ENCODE measurements at regions not wholly inside any gene's neighbourhood (a gene's known extent, or its start where the extent isn't known, plus 50 kb on each side); places are given as distances from the start of the nearest gene placed in this dataset.

GRCh38 chr1:229874609-229875008 is 192.4 kb upstream of the GALNT2 start:
- no peaks in the 10 kb centered on the region for H3K4me1 Mint-ChIP-seq (ENCODE audit: unreplicated experiment)
- H3K27me3 Mint-ChIP-seq (ENCODE audit: unreplicated experiment), result peaks cover 2% of the 10 kb centered on the region
- H3K4me3 Mint-ChIP-seq (ENCODE audit: unreplicated experiment), result no peak overlapping the region
- H3K9me3 Mint-ChIP-seq (ENCODE audit: unreplicated experiment), result no peaks in the 10 kb centered on the region
- no peaks in the 10 kb centered on the region for H3K36me3 Mint-ChIP-seq (ENCODE audit: low read depth, unreplicated experiment)
- no peak overlapping the region for H3K27ac Mint-ChIP-seq (ENCODE audit: unreplicated experiment)
- TF ChIP-seq CTCF (IDR thresholded peaks at IDR 0.05; ENCODE audit: unreplicated experiment), result no peak
- no peak for DNase-seq (ENCODE audit: low spot score)

- no peaks in the 10 kb centered on the region for H3K4me1 Mint-ChIP-seq (ENCODE audit: unreplicated experiment)
- TF ChIP-seq CTCF (IDR thresholded peaks at IDR 0.05; ENCODE audit: unreplicated experiment), result no peak
- peaks cover 2% of the 10 kb centered on the region for H3K27me3 Mint-ChIP-seq (ENCODE audit: unreplicated experiment)
- H3K9me3 Mint-ChIP-seq (ENCODE audit: unreplicated experiment), result no peaks in the 10 kb centered on the region
- no peak overlapping the region for H3K27ac Mint-ChIP-seq (ENCODE audit: unreplicated experiment)
- DNase-seq (ENCODE audit: low spot score), result no peak
- no peaks in the 10 kb centered on the region for H3K36me3 Mint-ChIP-seq (ENCODE audit: low read depth, unreplicated experiment)
- H3K4me3 Mint-ChIP-seq (ENCODE audit: unreplicated experiment), result no peak overlapping the region
These were observed 192.0 kb upstream of the GALNT2 start for GRCh38 chr1:229875086-229875485.

GRCh38 chr1:229879746-229880145 is 187.3 kb upstream of the GALNT2 start:
- no peak for DNase-seq (ENCODE audit: low spot score)
- Mint-ChIP-seq H3K4me1 (ENCODE audit: unreplicated experiment) (no peaks in the 10 kb centered on the region), H3K36me3 (ENCODE audit: low read depth, unreplicated experiment) (no peaks in the 10 kb centered on the region), H3K27me3 (ENCODE audit: unreplicated experiment) (peaks cover 2% of the 10 kb centered on the region), H3K4me3 (ENCODE audit: unreplicated experiment) (no peak overlapping the region), H3K27ac (ENCODE audit: unreplicated experiment) (no peak overlapping the region), H3K9me3 (ENCODE audit: unreplicated experiment) (no peaks in the 10 kb centered on the region)
- no peak for TF ChIP-seq CTCF (IDR thresholded peaks at IDR 0.05; ENCODE audit: unreplicated experiment)

- Mint-ChIP-seq H3K36me3 (ENCODE audit: low read depth, unreplicated experiment) (no peaks in the 10 kb centered on the region), H3K27ac (ENCODE audit: unreplicated experiment) (no peak overlapping the region), H3K4me3 (ENCODE audit: unreplicated experiment) (no peak overlapping the region), H3K9me3 (ENCODE audit: unreplicated experiment) (no peaks in the 10 kb centered on the region), H3K27me3 (ENCODE audit: unreplicated experiment) (no peaks in the 10 kb centered on the region), H3K4me1 (ENCODE audit: unreplicated experiment) (no peaks in the 10 kb centered on the region)
- DNase-seq (ENCODE audit: low spot score), result no peak
- TF ChIP-seq CTCF (IDR thresholded peaks at IDR 0.05; ENCODE audit: unreplicated experiment), result no peak
These were observed 186.5 kb upstream of the GALNT2 start for GRCh38 chr1:229880271-229881170.

- no peak for TF ChIP-seq CTCF (IDR thresholded peaks at IDR 0.05; ENCODE audit: unreplicated experiment)
- no peak for DNase-seq (ENCODE audit: low spot score)
- Mint-ChIP-seq H3K27me3 (ENCODE audit: unreplicated experiment) (peaks cover 2% of the 10 kb centered on the region), H3K36me3 (ENCODE audit: low read depth, unreplicated experiment) (no peaks in the 10 kb centered on the region), H3K4me3 (ENCODE audit: unreplicated experiment) (no peak overlapping the region), H3K27ac (ENCODE audit: unreplicated experiment) (no peak overlapping the region), H3K9me3 (ENCODE audit: unreplicated experiment) (no peaks in the 10 kb centered on the region), H3K4me1 (ENCODE audit: unreplicated experiment) (peaks cover 4% of the 10 kb centered on the region)
These were observed 184.4 kb upstream of the GALNT2 start for GRCh38 chr1:229882621-229883020.
